Breast epithelium (tissue), 4 donors: ENCODE measurements at regions not wholly inside any gene's neighbourhood (a gene's known extent, or its start where the extent isn't known, plus 50 kb on each side); places are given as distances from the start of the nearest gene placed in this dataset.

ENCODE experiments used
- DNase-seq, 2 donors: peaks; one replicate each; pipeline ENCODE4 v3.0.0-alpha.2; 2019; ENCODE audit warnings: low spot score in 2 of 2
- H3K27ac ChIP-seq, 2 donors: fragments of 200-600 bp; sonication (generic) in 1 of 2; one replicate each; pipeline ENCODE4 v1.5.1; 2016 to 2019; ENCODE audit warnings: mild to moderate bottlenecking in 1 of 2
- H3K27me3 ChIP-seq, 2 donors: fragments of 200-600 bp; sonication (generic) in 1 of 2; one replicate each; pipeline versions ENCODE4 v1.5.1 to v1.6.0; 2017 to 2019; ENCODE audit warnings: control low read depth in 1 of 2, mild to moderate bottlenecking in 1 of 2
- H3K36me3 ChIP-seq: fragments of 200-600 bp; one replicate; pipeline ENCODE4 v1.5.1; 2019
- H3K4me1 ChIP-seq, 2 donors: fragments of 200-600 bp; sonication (generic); one replicate each; pipeline ENCODE4 v1.5.1; 2016 to 2019; ENCODE audit warnings: control low read depth in 1 of 2
- H3K4me3 ChIP-seq, 3 donors: fragments of 200-600 bp; sonication (generic); 1 replicate in 2 of 3; 2 replicates in 1 of 3; pipeline ENCODE4 v1.5.1; 2016 to 2019; ENCODE audit warnings: mild to moderate bottlenecking in 3 of 3, moderate library complexity in 2 of 3
- H3K9me3 ChIP-seq, 2 donors: fragments of 200-600 bp; sonication (generic) in 1 of 2; one replicate each; pipeline ENCODE4 v1.5.1; 2016 to 2019; ENCODE audit warnings: control low read depth in 1 of 2
- POLR2A ChIP-seq: fragments of 450-650 bp; IDR thresholded peaks from one replicate; pipeline ENCODE4 v1.6.1; 2016; ENCODE audit warnings: antibody characterized with exemption, mild to moderate bottlenecking, moderate library complexity
- POLR2AphosphoS5 ChIP-seq, 3 donors: sonication (generic); formaldehyde crosslinking; IDR thresholded peaks; one replicate each; pipeline ENCODE4 v1.6.1; 2017; ENCODE audit warnings: antibody characterized with exemption in 3 of 3
- intact Hi-C: fragments of 100-400 bp; cut with DNase I; formaldehyde crosslinking; loops from one replicate; pipeline ENCODE4 v1.15.1; 2023; ENCODE audit warnings: low total_unique reads
- TF ChIP-seq, protein P1 (sequence below), 3 donors: fragments of 450-650 bp; IDR thresholded peaks; one replicate each; pipeline ENCODE4 v1.5.1; 2016 to 2017; ENCODE audit warnings: antibody characterized with exemption in 3 of 3, mild to moderate bottlenecking in 3 of 3, moderate library complexity in 3 of 3

DNA sequence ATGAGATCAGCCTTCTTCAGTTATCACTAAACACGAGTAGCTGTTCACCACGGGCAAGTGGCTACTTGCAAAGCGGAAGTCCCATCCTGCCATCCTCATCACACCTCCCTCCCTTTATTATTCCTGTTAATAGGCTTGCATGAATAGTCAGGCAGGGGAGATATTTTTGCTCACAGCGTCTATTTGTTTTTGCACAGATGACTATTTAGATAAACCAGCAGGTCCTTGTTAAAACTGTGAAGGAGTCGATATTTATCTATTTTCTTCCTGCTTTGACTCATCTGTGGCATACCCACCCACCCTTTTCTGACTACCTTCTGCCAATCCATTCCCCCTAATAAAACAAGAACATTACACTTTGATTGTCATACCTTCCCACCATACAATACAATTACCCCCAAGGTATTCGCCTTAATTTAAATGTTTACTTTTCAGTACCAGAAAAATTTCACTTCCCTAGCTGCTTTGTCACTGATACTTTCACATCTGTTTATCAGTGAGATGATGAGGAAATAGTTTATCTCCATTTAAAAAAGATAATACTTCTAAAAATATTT, 96.6 kb upstream of the BANK1 start:
- H3K9me3 ChIP-seq: no peaks in the 10 kb centered on the region
- TF ChIP-seq, protein P1, sequence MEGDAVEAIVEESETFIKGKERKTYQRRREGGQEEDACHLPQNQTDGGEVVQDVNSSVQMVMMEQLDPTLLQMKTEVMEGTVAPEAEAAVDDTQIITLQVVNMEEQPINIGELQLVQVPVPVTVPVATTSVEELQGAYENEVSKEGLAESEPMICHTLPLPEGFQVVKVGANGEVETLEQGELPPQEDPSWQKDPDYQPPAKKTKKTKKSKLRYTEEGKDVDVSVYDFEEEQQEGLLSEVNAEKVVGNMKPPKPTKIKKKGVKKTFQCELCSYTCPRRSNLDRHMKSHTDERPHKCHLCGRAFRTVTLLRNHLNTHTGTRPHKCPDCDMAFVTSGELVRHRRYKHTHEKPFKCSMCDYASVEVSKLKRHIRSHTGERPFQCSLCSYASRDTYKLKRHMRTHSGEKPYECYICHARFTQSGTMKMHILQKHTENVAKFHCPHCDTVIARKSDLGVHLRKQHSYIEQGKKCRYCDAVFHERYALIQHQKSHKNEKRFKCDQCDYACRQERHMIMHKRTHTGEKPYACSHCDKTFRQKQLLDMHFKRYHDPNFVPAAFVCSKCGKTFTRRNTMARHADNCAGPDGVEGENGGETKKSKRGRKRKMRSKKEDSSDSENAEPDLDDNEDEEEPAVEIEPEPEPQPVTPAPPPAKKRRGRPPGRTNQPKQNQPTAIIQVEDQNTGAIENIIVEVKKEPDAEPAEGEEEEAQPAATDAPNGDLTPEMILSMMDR (IDR thresholded peaks at IDR 0.05): no peak
- TF ChIP-seq POLR2A: no peak
- TF ChIP-seq POLR2AphosphoS5 (IDR thresholded peaks at IDR 0.05): no peak
- H3K27me3 ChIP-seq: no peaks in the 10 kb centered on the region
- intact Hi-C loops: no loop called here
- no peaks in the 10 kb centered on the region for H3K4me1 ChIP-seq
- H3K4me3 ChIP-seq: no peak overlapping the region
- DNase-seq: no peak
- H3K36me3 ChIP-seq: no peaks in the 10 kb centered on the region
- H3K27ac ChIP-seq: no peak overlapping the region

DNA sequence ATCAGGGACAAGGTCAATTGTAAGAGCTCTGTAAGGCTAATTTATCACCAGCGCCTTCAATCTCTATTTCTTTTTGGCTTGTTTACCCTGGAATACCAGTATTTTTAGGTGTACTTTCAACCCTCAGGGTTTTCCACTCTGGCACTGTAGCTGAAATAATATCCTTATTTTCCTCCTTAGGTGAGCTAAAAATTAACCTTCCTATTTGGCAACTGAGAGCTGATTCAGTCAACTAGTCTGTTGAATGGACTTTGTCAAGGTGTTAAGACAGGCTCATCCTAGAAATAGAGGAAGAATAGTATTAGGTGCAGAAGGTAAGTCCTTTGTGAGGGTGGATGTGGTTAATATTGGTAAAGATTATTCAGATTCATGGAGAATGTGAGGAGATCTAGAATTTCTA, 101.3 kb upstream of the BANK1 start:
- TF ChIP-seq, protein P1 (IDR thresholded peaks at IDR 0.05): no peak
- TF ChIP-seq POLR2A: no peak
- TF ChIP-seq POLR2AphosphoS5 (IDR thresholded peaks at IDR 0.05): no peak
- Histone ChIP-seq H3K36me3 (no peaks in the 10 kb centered on the region), H3K27ac (peak overlapping the region in 1 of 2 donors; percentile 20), H3K4me3 (no peak overlapping the region), H3K9me3 (no peaks in the 10 kb centered on the region), H3K4me1 (no peaks in the 10 kb centered on the region), H3K27me3 (no peaks in the 10 kb centered on the region)
- intact Hi-C loops: no loop called here
- DNase-seq: no peak

- intact Hi-C loops: no loop called here
- TF ChIP-seq POLR2A: no peak
- TF ChIP-seq POLR2AphosphoS5 (IDR thresholded peaks at IDR 0.05): no peak
- TF ChIP-seq, protein P1 (IDR thresholded peaks at IDR 0.05): no peak
- no peak overlapping the region for H3K4me3 ChIP-seq
Measured at GRCh38 chr4:101685126-101685525, 105.4 kb upstream of the BANK1 start.

DNA sequence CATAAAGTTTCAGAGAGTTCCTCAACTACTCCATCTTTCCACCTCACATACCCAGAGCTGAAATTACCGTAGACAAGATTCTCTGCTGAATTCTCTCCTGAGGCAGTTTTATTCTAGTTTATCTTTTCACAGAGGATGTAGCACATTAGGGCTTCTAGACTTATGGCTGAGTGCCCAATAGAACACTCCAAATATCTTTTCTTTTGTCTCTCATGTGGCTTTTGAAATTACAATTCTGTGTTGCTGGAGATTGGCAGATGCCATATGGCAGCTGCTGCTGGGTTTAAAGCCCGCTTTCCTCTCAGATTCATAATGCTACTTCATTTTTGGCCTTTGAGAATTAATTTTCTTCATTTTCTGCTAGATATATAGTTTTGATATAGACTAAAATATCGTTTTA, 107.6 kb upstream of the BANK1 start:
- Histone ChIP-seq H3K4me1 (no peaks in the 10 kb centered on the region), H3K36me3 (no peaks in the 10 kb centered on the region), H3K27me3 (no peaks in the 10 kb centered on the region), H3K27ac (no peak overlapping the region), H3K4me3 (no peak overlapping the region), H3K9me3 (no peaks in the 10 kb centered on the region)
- TF ChIP-seq POLR2A: no peak
- no peak for TF ChIP-seq POLR2AphosphoS5 (IDR thresholded peaks at IDR 0.05)
- TF ChIP-seq, protein P1 (IDR thresholded peaks at IDR 0.05): no peak
- DNase-seq: no peak
- intact Hi-C loops: no loop called here

More at GRCh38 chr4:101685126-101685525, 105.4 kb upstream of the BANK1 start:
- H3K4me1 ChIP-seq: no peaks in the 10 kb centered on the region
- no peak overlapping the region for H3K27ac ChIP-seq
- H3K9me3 ChIP-seq: no peaks in the 10 kb centered on the region
- no peaks in the 10 kb centered on the region for H3K36me3 ChIP-seq
- no peak for DNase-seq
- no peaks in the 10 kb centered on the region for H3K27me3 ChIP-seq

- intact Hi-C loops: no loop called here
- Histone ChIP-seq H3K4me3 (no peak overlapping the region), H3K27ac (no peak overlapping the region), H3K36me3 (no peaks in the 10 kb centered on the region), H3K4me1 (no peaks in the 10 kb centered on the region), H3K9me3 (peaks cover 3 to 5% of the 10 kb centered on the region in 2 donors), H3K27me3 (no peaks in the 10 kb centered on the region)
- TF ChIP-seq POLR2AphosphoS5 (IDR thresholded peaks at IDR 0.05): no peak
- no peak for TF ChIP-seq POLR2A
- TF ChIP-seq, protein P1 (IDR thresholded peaks at IDR 0.05): no peak
- DNase-seq: no peak
Measured at GRCh38 chr4:101678180-101678579, 112.3 kb upstream of the BANK1 start.
